Fibroblast of skin of right quadriceps (primary cell): ENCODE measurements at regions not wholly inside any gene's neighbourhood (a gene's known extent, or its start where the extent isn't known, plus 50 kb on each side); places are given as distances from the start of the nearest gene placed in this dataset.
"Not testable (repeated sequence)": the region's sequence is repeated elsewhere in the genome, so short reads cannot be mapped to it uniquely, and the experiment has no call there.

ENCODE experiments used
- DNase-seq: peaks from one replicate; pipeline ENCODE4 v3.0.0-alpha.2; 2013

DNA sequence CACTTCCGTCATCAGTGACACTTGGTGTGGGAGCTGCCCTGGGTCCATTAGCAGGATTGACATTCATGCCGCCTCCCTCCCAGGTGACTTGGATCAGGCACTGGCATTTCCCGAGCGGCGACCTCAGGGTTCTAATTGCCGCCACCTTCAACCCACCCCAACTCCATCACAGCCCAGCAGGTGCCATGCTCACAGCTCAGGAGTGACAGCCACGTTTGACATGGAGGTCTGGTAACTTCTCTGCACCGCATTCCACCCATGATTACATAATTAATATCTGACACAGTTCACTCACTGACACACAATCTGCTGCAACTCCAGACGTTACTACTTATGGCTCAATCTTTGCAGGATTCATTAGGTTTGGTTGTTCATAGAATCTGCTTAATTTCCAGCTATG is 450.9 kb upstream of the MYT1L start:
- DNase-seq: no peak

DNA sequence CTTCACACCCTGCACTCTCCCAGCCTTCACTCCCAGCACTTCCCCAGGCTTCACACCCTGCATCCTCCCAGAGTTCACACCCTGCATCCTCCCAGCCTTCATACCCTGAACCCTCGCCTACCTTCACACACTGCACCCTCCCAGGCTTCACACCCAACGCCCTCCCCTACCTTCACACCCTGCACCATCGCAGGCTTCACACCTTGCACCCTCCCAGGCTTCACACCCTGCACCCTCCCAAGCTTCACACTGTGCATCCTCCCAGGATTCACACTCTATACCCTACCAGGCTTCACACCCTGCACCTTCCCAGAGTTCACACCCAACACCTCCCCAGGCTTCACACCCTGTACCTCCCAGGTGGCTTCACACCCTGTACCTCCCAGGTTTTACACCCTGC is 448.7 kb upstream of the MYT1L start:
- DNase-seq: no peak

DNA sequence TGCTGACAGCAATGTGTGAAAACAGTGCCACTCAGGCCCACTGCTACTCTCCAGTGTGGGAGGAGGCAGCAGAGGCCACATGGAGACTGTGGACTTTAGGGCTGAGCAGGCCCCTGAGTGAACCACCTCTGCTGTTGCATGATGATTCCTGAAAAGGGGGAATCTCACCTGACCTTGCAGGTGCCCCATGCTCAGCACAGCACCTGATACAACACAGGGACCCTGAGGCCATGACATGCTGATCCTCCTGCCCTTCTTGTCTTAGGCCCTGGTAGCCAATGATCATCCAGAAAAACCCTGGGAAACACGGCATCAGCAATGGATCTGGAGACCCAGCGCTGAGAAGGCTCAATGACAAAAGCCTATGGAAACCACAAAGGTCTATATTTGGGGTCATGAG is 446.8 kb upstream of the MYT1L start:
- no peak for DNase-seq

DNA sequence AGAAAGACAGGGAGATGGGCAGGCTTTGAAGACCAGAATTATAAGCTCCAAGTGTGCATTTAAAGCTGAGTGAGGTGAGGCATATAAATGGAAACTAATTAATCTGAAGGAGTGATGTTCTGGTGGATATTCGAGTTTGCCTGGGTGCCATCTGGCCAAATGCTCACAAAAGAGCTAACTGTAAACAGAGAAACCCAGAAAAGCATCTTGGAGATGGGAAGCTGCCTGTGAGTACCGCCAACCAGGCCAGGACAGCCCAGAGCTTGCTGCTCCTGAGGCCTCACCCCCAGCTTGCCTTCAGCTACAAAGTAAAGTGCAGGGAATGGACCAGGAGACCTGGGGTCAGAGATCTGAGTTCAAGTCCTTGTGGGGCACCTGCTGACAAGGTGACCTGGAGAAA is 446.1 kb upstream of the MYT1L start:
- no peak for DNase-seq

DNA sequence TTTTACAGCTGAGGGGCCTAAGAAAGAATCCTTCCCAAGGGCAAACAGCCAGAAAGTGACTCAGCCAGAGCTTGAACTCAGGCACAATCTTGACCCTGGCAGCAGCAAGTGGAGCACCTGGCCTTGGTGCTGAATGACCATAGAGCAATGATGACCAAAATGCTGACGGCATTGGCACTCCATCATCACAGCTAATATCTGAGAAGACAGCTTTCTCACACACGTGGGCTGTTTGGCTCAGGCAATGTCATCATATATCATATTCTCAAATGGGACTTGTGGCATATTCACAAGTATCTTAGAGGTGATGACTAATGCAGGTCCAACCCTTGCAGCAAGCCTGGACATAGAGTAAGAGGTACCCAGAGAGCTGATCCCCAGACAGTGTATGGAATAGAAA is 443.9 kb upstream of the MYT1L start:
- DNase-seq: no peak

DNA sequence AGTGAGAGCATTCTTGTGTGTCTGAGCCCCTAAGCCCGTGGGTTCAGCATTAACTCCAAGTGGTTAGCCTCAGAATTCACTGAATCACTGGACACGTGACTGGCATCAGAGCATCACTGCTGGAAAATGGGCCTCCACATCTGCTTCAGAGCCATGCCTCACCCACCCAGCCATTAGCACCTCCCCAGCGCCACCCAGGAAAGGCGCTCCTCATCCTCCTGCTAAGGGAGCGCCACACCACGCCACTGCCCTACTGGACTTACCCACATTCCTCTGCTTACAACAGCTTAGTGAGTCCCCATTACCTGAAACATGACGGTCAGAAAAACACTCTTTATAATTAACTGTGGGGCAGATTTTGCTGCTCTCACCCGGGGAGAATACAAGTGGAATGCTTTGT is 442.6 kb upstream of the MYT1L start:
- no peak for DNase-seq

DNA sequence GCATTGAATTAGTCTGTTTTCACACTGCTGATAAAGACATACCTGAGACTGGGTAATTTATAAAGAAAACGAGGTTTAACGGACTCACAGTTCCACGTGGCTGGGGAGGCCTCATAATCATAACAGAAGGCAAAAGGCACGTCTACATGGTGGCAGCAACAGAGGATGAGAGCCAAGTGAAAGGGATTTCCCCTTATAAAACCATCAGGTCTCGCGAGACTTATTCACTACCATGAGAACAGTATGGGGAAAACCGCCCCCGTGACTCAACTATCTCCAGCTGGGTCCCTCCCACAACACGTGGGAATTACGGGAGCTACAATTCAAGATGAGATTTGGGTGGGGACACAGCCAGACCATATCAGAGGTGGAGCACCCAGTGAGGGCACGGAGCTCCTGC is 442.0 kb upstream of the MYT1L start:
- not testable (repeated sequence) for DNase-seq

DNA sequence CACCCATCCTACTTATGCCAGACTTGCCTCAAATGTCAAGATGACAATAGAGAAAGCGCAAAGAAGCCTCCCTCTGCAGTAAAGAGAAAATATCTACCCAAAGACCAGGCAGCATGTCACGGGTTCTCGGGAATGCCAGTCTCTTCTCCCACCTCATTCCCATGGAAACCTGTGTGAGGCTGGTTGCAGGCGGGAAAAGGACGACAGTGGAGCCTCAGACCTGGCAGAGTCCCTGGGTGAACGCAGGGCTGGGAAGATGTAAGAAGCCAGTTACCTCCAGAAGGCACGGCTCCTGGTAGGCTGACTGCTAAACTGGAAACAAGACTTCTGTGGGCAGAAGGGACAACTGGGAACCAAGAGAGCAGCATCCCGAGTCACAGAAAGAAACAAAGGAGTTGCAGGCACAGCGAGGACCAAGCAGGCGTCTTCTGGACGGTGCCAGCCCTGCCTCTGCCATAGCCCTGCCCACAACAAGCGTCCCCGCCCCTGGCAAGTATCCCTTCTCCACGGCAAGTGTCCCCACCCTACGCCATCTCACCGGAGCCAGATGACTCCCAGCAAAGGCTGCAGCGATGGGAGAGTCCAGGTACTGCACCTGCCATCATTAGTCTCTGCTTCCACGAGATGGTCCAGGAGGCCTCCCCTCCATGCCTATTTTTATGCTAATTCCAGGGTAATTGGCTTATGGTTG is 440.8 kb upstream of the MYT1L start:
- DNase-seq: no peak

DNA sequence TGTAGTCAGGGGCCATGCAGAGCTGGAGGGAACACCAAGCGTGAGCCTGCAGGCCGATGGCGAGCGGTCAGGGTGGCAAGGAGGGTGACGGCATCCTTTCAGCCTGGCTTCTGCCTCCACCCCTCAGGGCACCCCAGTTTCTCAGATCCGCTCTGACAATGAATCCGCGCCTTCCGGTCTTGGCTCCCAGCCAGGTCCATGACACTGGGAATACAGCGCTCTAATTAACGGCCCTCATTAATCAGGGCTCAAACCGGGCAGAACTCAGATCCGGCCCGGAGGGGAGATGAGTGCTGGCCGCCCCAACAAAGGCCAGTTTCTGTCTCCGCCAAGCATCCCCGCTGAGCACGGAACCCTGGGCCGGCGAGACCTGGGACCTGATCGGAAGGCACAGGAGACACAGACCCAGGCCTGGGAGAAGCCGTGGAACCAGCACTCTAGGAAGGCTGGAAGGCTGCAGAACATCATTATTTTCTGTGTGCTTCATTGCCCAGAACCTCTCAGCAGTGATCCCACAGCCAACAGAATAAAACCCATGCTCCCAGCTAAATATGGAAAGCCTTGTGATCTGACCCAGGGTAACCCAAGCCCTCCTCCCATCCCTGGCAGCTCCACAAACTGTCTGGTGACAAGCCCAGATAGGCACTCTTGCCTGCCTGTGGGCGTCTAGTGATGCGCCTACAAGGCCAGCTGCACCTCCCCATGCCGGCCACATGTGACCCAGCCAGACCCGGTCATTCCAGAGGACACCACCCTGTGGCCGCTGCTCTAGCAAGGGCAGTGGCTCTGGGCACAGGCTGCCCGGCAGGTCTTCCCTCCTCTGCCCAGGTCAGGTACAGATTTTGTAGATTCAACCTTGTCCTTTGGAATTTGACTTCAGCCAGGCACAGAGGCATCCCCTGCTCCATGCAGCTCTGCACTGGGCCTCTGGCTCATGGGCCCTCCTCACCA is 438.7 kb upstream of the MYT1L start:
- DNase-seq: no peak

DNA sequence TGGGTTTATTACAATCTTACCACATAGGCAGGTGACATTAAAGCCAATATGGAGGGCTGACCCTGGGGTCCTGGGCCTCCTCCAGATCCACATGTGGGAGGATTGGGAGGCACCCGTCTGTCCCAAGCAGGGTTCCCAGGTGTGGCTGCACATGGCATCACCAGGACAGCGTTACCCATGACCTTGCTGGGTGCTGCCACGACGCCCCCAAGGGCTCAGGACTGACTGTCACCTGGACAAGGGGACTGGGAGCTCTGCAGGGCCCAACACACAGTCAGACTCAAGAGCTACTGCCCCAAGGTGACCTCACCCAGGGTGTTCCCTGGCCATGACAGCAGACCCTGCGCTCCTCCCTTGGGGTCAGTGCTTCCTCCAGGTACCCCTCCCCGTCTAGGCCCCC is 437.4 kb upstream of the MYT1L start:
- DNase-seq: no peak

DNA sequence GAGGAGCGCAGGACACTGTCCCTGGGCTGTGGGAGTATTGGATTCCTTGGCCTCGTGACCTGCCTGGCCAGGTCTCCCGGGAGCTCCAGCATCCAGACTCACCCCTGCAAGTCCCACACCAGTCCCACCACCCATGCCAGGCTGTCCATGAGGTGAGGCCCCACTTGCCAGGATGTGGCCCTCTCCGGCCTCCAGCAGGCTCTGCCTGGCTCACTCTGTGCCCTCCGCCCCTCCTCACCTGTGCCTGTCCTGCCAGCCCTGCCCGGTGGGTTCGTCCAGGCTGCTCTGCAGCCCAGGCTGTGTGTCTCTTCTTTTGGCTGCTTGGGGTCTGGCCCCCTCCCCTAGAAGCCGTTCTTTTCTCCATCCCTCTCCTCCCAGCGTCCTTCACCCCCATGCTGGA is 436.8 kb upstream of the MYT1L start:
- DNase-seq: no peak

DNA sequence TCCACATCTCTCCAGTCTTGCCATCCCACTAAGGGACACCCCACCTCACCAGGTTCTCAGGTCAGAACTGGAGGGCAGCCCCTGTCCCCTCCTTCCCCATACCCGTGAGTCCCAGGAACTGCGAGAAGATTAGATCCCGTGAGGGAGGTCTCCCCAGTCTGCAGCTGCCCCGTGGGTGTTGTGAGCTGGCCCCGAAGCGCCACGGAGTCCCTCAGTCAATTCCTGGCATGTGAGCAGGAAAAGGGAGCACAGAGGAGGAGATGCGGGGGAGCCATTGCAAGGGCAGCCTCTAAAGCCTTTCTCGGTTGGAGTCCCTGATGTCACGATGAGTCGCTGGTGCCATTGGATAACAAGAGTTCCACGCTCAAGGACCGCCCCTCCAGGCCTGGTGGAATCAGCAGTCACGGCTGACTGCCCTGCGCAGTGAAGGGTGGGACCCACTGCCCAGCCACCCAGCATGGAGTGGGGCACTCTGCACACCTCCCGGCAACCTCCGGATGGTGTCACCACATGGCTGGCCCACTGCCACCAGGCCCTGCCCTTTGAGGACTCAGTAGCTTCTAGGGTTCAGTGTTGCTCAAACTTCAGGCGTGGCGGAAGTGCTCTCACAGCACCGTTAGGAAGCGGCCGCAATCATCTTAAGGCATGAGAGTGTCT is 434.9 kb upstream of the MYT1L start:
- no peak for DNase-seq

DNA sequence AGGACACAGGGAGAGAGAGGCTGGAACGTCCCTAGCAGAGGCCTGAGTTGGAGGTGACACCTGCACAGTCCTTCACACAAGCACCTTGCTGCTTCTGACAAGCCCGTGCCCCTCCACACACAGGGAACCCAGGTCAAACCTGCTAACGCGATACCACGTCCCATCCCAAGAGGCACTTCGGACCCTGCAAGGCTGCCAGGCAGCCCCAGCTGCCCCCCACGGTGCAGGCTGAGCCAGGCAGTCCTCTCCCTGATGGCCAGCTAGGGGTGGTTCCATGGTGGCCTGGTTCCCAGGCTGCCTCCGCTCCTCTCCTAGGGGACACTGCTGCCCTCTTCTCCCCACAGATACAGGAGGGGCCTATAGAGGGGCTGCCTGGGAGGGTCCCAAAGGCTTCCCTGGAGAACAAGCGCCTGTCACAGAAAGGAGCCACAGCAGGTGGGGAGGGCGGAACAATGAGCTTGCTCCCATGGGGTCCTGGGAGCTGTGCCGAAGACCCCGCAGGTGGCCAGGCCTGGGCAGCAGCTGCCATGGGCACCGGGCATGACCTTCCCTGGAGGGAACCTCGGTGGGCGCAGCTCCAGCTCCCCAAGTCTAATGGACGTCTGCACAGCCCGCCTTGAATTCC is 434.2 kb upstream of the MYT1L start:
- DNase-seq: no peak

DNA sequence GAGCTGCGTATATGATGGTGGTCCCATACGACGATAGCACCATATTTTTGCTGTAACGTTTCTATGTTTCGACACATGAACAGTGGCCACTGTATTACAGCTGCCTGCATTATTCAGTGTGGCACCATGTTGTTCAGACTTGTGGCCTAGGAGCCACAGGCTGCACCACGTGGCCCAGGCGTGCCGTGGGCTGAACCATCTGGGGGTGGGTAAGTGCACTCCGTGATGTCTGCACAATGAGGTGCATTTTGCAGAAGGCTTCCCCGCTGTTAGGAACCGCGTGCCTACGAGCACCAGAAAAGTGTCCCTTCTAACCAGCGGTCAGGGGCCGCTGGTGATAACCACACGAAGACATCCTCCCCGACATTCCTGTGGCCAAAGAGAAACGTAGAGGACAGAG is 433.7 kb upstream of the MYT1L start:
- no peak for DNase-seq

DNA sequence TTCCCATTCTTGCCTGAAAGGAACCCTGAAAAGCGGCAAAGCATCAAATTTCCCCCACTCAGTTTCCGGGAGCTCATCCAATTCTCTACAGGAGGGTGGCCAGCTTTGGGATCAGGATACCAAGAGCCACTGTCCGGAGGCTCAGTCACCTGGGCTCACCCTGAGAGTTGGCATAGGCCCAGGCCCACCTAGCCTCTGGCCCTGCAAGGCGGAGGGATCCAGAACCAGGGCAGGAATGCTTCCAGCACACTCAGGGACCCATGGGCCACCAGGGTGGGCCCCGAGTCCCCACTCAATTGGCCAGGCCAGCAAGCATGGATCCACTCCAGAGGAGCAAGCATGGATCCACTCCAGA is 432.9 kb upstream of the MYT1L start:
- no peak for DNase-seq

DNA sequence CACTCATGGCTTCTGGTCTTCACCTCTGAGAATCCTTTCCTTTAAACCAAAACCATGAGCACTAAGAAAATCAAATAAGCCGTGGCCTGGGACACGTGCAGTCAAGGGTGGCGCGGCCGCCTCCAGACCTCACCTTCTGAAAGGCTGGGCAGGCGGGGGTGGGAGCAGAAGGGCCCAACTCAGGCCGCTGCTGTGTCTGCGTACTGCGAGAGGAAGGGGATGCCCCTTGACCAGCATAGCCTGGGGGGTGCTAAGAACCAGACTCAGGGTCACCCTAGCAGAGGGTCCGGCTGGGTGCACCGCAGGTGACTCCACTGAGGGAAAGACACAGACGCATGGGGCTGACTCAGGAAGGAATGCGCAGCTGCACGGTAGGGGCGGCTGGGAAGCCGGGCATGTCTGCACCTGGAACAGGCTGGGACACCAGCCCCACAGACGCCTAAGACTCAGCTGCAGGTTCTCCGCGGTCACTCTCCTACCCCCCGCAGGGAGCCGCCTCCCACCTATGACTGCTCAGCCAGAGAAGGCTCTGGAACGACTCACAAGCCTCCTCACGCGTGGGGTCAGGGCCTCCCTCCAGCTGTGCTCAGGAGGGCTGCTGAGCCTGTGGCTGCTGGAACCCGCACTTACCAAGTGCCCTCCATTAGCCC is 432.4 kb upstream of the MYT1L start:
- DNase-seq: no peak

DNA sequence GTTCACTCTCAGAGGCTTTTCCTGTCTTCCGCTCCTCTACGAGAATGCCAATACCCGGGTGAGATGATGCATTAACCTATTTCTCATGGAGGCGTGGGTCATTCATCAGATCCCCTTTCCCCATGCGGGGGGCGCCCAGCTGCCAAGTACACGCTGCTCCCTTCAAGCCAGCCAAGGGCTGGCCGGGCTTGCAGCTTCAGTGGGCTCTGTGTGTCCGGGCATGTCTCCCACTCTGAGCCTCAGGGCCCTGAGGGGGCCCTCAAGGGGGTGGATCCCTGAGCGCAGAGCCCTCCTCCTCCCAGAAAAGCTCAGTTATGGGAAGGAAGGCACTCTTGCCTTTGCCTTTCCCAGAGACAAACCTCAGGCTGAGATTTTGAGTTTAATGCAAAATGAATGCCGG is 431.8 kb upstream of the MYT1L start:
- DNase-seq: no peak

DNA sequence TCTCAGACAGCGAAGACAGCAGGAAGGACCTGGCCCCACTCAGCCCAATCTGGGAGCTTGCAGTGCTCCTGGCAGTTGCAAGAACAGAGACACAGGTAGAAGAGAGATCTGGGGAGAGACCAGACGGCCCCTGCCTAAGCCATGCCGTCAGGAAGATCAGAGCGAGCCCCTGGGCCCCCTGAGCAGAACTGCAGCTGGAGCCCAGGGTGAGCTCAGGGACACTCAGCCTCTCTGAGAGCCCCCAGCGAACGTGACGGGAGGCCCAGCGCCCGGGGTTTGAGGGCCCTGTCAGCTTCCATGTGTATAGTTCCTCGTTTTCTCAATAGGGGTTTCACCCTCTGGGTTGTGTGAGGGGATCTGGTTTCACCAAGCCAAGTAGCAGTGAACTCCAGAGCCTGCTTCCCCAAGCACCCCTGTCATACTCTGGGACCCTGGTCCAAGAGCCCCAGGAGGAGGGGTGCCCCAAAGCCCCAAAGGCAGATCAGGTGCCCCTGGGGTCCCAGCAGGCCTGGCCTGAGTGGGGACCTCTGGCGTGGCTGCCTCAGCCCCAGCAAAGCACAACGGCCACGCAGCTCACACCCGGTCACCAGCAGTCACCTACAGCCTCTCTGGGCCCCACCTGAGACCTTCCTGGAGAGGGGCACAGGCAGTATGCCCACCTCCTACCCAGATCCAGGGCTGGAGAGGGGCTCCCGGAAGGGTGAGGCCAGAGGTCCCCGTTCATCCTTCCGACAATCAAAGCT is 431.3 kb upstream of the MYT1L start:
- DNase-seq: no peak

DNA sequence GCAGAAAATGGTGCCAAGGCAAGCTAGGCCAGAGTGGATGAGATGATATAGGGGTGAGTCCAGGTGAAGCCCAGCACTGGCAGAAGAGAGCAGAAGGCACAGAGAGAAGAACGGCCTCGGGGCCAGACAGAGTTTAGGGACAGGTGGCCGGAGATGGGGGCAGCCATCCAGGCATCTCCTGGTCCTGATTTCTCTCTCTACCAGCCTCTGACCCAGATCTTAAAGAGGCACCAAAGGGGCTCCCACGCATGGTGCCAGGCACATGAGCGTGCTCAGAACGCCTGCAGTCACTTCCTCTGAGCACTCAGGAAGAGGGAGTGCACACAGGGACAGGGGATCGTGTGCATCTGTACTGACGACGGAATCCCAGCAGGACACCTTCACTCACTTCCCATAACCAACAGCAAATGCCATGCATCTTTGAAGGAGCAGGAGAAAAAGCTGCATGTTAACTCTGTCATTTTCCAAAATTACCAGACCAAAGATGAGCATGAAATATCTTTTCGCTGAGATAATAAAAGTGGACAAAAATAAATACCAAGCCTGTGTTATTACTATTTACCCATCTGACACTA is 427.8 kb upstream of the MYT1L start:
- DNase-seq: no peak

DNA sequence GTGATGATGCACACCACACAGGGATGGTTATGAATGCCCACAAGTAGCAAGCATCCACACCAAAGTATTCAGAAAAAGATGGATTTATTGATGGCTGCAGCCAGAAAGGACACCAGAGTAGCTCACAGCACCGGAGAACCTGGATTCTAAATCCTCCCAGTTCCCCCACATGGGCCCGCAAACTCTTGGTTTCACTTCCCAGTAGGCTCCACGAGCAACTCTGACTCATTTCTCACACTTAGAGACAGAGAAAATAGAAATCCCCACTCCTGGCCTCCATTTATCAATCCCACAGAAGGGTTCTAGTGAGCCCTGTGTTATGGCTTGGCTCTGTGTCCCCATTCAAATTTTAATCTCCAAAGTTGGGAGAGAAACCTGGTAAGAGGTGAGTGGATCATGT is 426.7 kb upstream of the MYT1L start:
- no peak for DNase-seq

DNA sequence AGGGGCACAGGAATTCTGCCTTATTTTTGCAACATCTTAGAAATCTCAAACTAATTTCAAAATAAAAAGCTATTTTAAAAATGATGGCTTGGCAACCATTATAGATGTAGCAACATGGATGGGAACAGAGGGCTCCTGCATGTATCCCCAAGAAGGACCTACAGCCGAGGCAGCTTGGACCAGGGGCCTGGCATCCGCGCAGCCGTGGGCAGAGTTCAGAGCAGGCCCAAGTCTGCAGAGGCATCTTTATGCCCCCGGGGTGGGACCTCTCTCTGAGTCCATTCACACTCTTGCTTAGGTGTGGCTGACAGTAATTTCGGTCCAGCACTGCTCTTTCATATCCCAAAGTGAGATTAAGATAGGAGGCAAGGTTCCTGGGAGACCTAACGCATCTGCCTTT is 425.8 kb upstream of the MYT1L start:
- DNase-seq: no peak

DNA sequence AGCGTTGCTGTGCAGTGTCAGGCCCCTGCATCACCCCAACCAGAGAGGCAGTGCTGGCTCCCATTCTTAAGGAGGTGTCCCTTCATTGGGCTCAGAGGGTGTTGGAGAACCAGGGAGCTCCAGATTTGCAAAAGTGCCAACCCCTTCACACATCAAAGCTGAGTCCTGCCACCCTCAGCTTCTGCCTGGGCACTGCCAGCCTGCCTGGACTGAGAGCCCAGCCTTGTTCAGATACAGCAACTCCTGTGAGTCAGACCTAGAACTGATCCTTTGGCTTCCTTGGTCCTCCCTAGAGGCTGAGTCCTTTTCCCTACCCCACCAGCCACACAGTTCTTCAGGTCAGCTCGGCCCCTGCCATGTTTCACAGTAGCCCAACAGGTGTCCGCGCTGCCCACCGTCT is 424.9 kb upstream of the MYT1L start:
- DNase-seq: no peak
